Stimulated activated effector memory CD8-positive, alpha-beta T cell treated with anti-CD3 and anti-CD28 coated beads, Interleukin-12 subunit alpha, Interleukin-12 subunit beta, amount 100 ng/mL, for 72 hours (primary cell): ENCODE measurements at regions not wholly inside any gene's neighbourhood (a gene's known extent, or its start where the extent isn't known, plus 50 kb on each side); places are given as distances from the start of the nearest gene placed in this dataset.

Experiments
- ATAC-seq: fragments of 150-1000 bp; cut with Tn5 transposase; 2 replicates; pipeline ENCODE4 v1.10.0; 2021
- DNase-seq, 2 donors: peaks; one replicate each; pipeline ENCODE4 v3.0.0; 2021 to 2022; ENCODE audit warnings: low spot score in 2 of 2
- H3K27ac Mint-ChIP-seq: one replicate; pipeline ENCODE4 v1.8.0; 2022; ENCODE audit warnings: mild to moderate bottlenecking, mixed read lengths
- H3K36me3 Mint-ChIP-seq: one replicate; pipeline ENCODE4 v1.8.0; 2022; ENCODE audit warnings: mild to moderate bottlenecking, mixed read lengths
- H3K4me1 Mint-ChIP-seq: one replicate; pipeline ENCODE4 v1.8.0; 2022; ENCODE audit warnings: mixed read lengths
- H3K4me3 Mint-ChIP-seq: one replicate; pipeline ENCODE4 v1.8.0; 2022; ENCODE audit warnings: mild to moderate bottlenecking, mixed read lengths
- H3K9me3 Mint-ChIP-seq: one replicate; pipeline ENCODE4 v1.8.0; 2022; ENCODE audit warnings: mixed read lengths

- H3K36me3 Mint-ChIP-seq, result no peaks in the 10 kb centered on the region
- H3K4me3 Mint-ChIP-seq, result no peak overlapping the region
- no peaks in the 10 kb centered on the region for H3K4me1 Mint-ChIP-seq
- DNase-seq (no peak), ATAC-seq (no peak)
- peaks cover 10% of the 10 kb centered on the region for H3K9me3 Mint-ChIP-seq
- no peak overlapping the region for H3K27ac Mint-ChIP-seq
Measured at GRCh38 chr3:65196663-65197062, 508.9 kb upstream of the ADAMTS9 start.

- DNase-seq (no peak), ATAC-seq (no peak)
- no peaks in the 10 kb centered on the region for H3K36me3 Mint-ChIP-seq
- H3K27ac Mint-ChIP-seq, result no peak overlapping the region
- H3K4me1 Mint-ChIP-seq, result no peaks in the 10 kb centered on the region
- H3K9me3 Mint-ChIP-seq, result peaks cover 11% of the 10 kb centered on the region
- no peak overlapping the region for H3K4me3 Mint-ChIP-seq
Measured at GRCh38 chr3:65195211-65196006, 507.6 kb upstream of the ADAMTS9 start.

- no peaks in the 10 kb centered on the region for H3K36me3 Mint-ChIP-seq
- ATAC-seq (no peak), DNase-seq (no peak)
- H3K9me3 Mint-ChIP-seq, result peaks cover 15% of the 10 kb centered on the region
- no peak overlapping the region for H3K4me3 Mint-ChIP-seq
- H3K4me1 Mint-ChIP-seq, result no peaks in the 10 kb centered on the region
- no peak overlapping the region for H3K27ac Mint-ChIP-seq
Measured at GRCh38 chr3:65194744-65195143, 506.9 kb upstream of the ADAMTS9 start.

GRCh38 chr3:65194047-65194714 lies 506.4 kb upstream of the ADAMTS9 start:
- Mint-ChIP-seq H3K9me3 (peaks cover 16% of the 10 kb centered on the region), H3K36me3 (no peaks in the 10 kb centered on the region), H3K4me3 (no peak overlapping the region), H3K27ac (no peak overlapping the region), H3K4me1 (no peaks in the 10 kb centered on the region)
- ATAC-seq (no peak), DNase-seq (no peak)

GRCh38 chr3:65193531-65193930 lies 505.7 kb upstream of the ADAMTS9 start:
- H3K4me1 Mint-ChIP-seq, result no peaks in the 10 kb centered on the region
- no peak for ATAC-seq
- no peak overlapping the region for H3K27ac Mint-ChIP-seq
- no peak for DNase-seq
- no peak overlapping the region for H3K4me3 Mint-ChIP-seq
- no peaks in the 10 kb centered on the region for H3K36me3 Mint-ChIP-seq
- peaks cover 16% of the 10 kb centered on the region for H3K9me3 Mint-ChIP-seq

- no peak overlapping the region for H3K27ac Mint-ChIP-seq
- H3K9me3 Mint-ChIP-seq, result peaks cover 20% of the 10 kb centered on the region
- no peak for DNase-seq
- H3K4me3 Mint-ChIP-seq, result no peak overlapping the region
- ATAC-seq, result no peak
- H3K36me3 Mint-ChIP-seq, result no peaks in the 10 kb centered on the region
- H3K4me1 Mint-ChIP-seq, result no peaks in the 10 kb centered on the region
Measured at GRCh38 chr3:65190111-65190510, 502.3 kb upstream of the ADAMTS9 start.

- H3K36me3 Mint-ChIP-seq, result no peaks in the 10 kb centered on the region
Measured at GRCh38 chr3:65186268-65186667, 498.5 kb upstream of the ADAMTS9 start.

GRCh38 chr3:65182682-65183081 lies 494.9 kb upstream of the ADAMTS9 start:
- DNase-seq (no peak), ATAC-seq (no peak)
- Mint-ChIP-seq H3K36me3 (no peaks in the 10 kb centered on the region), H3K4me3 (no peak overlapping the region), H3K4me1 (no peaks in the 10 kb centered on the region), H3K27ac (no peak overlapping the region), H3K9me3 (peaks cover 18% of the 10 kb centered on the region)

More at GRCh38 chr3:65186268-65186667, 498.5 kb upstream of the ADAMTS9 start:
- Mint-ChIP-seq H3K27ac (no peak overlapping the region), H3K4me1 (no peaks in the 10 kb centered on the region), H3K9me3 (peaks cover 25% of the 10 kb centered on the region), H3K4me3 (no peak overlapping the region)
- ATAC-seq, result no peak
- DNase-seq, result no peak

- no peak for ATAC-seq
- Mint-ChIP-seq H3K27ac (no peak overlapping the region), H3K4me3 (no peak overlapping the region), H3K36me3 (no peaks in the 10 kb centered on the region), H3K4me1 (no peaks in the 10 kb centered on the region), H3K9me3 (peaks cover 19% of the 10 kb centered on the region)
- DNase-seq, result no peak
Measured at GRCh38 chr3:65182085-65182484, 494.3 kb upstream of the ADAMTS9 start.

GRCh38 chr3:65181391-65181871 lies 493.6 kb upstream of the ADAMTS9 start:
- Mint-ChIP-seq H3K4me3 (no peak overlapping the region), H3K27ac (no peak overlapping the region), H3K36me3 (no peaks in the 10 kb centered on the region), H3K4me1 (no peaks in the 10 kb centered on the region), H3K9me3 (peaks cover 15% of the 10 kb centered on the region)
- ATAC-seq, result no peak
- DNase-seq, result no peak

GRCh38 chr3:65178703-65179102 lies 490.9 kb upstream of the ADAMTS9 start:
- DNase-seq, result no peak
- Mint-ChIP-seq H3K9me3 (peaks cover 19% of the 10 kb centered on the region), H3K27ac (no peak overlapping the region), H3K4me3 (no peak overlapping the region), H3K36me3 (no peaks in the 10 kb centered on the region), H3K4me1 (no peaks in the 10 kb centered on the region)
- ATAC-seq, result no peak

- Mint-ChIP-seq H3K9me3 (peaks cover 19% of the 10 kb centered on the region), H3K4me3 (no peak overlapping the region), H3K4me1 (no peaks in the 10 kb centered on the region), H3K36me3 (no peaks in the 10 kb centered on the region), H3K27ac (no peak overlapping the region)
- ATAC-seq, result no peak
- DNase-seq, result no peak
Measured at GRCh38 chr3:65177960-65178376, 490.2 kb upstream of the ADAMTS9 start.

GRCh38 chr3:65174713-65175112 lies 486.9 kb upstream of the ADAMTS9 start:
- H3K4me3 Mint-ChIP-seq, result no peak overlapping the region
- H3K36me3 Mint-ChIP-seq, result no peaks in the 10 kb centered on the region
- H3K9me3 Mint-ChIP-seq, result peaks cover 19% of the 10 kb centered on the region
- DNase-seq (no peak), ATAC-seq (no peak)
- no peak overlapping the region for H3K27ac Mint-ChIP-seq
- H3K4me1 Mint-ChIP-seq, result no peaks in the 10 kb centered on the region

GRCh38 chr3:65173841-65174240 lies 486.0 kb upstream of the ADAMTS9 start:
- DNase-seq, result no peak
- Mint-ChIP-seq H3K4me3 (no peak overlapping the region), H3K9me3 (peaks cover 15% of the 10 kb centered on the region), H3K36me3 (no peaks in the 10 kb centered on the region), H3K4me1 (no peaks in the 10 kb centered on the region), H3K27ac (no peak overlapping the region)
- ATAC-seq, result no peak

GRCh38 chr3:65172209-65172608 lies 484.4 kb upstream of the ADAMTS9 start:
- peaks cover 15% of the 10 kb centered on the region for H3K9me3 Mint-ChIP-seq
- no peaks in the 10 kb centered on the region for H3K4me1 Mint-ChIP-seq
- DNase-seq (no peak), ATAC-seq (no peak)
- H3K4me3 Mint-ChIP-seq, result no peak overlapping the region
- H3K27ac Mint-ChIP-seq, result no peak overlapping the region
- no peaks in the 10 kb centered on the region for H3K36me3 Mint-ChIP-seq
